Neural progenitor cell (in vitro differentiated cells): ENCODE measurements at regions not wholly inside any gene's neighbourhood (a gene's known extent, or its start where the extent isn't known, plus 50 kb on each side); places are given as distances from the start of the nearest gene placed in this dataset.
"Not testable (repeated sequence)": the region's sequence is repeated elsewhere in the genome, so short reads cannot be mapped to it uniquely, and the experiment has no call there.

Source experiments
- DNase-seq: peaks from one replicate; pipeline ENCODE4 v3.0.0-alpha.2; 2016; ENCODE audit warnings: low spot score
- H2AFZ ChIP-seq: fragments of 200-600 bp; sonication (generic); replicated peaks from 2 replicates; pipeline ENCODE4 v1.6.1; 2016; ENCODE audit warnings: antibody characterized with exemption
- H3F3A ChIP-seq: fragments of 200-600 bp; sonication (generic); 2 replicates; pipeline ENCODE4 v1.6.1; 2016; ENCODE audit warnings: antibody characterized with exemption, low read depth
- H3K27ac ChIP-seq: fragments of 200-600 bp; sonication (generic); 2 replicates; pipeline ENCODE4 v1.5.1; 2016; ENCODE audit warnings: mild to moderate bottlenecking
- H3K27me3 ChIP-seq: fragments of 200-600 bp; sonication (generic); 2 replicates; pipeline ENCODE4 v1.6.1; 2016; ENCODE audit warnings: mild to moderate bottlenecking, moderate library complexity
- H3K36me3 ChIP-seq: fragments of 200-600 bp; sonication (generic); 2 replicates; pipeline ENCODE4 v1.5.1; 2016
- H3K4me1 ChIP-seq: fragments of 200-600 bp; sonication (generic); 2 replicates; pipeline ENCODE4 v1.6.1; 2016; ENCODE audit warnings: mixed run types
- H3K4me2 ChIP-seq: fragments of 200-600 bp; sonication (generic); 2 replicates; pipeline ENCODE4 v1.6.1; 2016
- H3K4me3 ChIP-seq: fragments of 200-600 bp; sonication (generic); 2 replicates; pipeline ENCODE4 v1.5.1; 2016
- H3K79me2 ChIP-seq: fragments of 200-600 bp; sonication (generic); 2 replicates; pipeline ENCODE4 v1.6.1; 2016; ENCODE audit warnings: low read depth
- H3K9ac ChIP-seq: fragments of 200-600 bp; sonication (generic); 2 replicates; pipeline ENCODE4 v1.6.1; 2016
- H3K9me3 ChIP-seq: fragments of 200-600 bp; sonication (generic); 2 replicates; pipeline ENCODE4 v1.5.1; 2016; ENCODE audit warnings: low read depth
- H4K20me1 ChIP-seq: fragments of 200-600 bp; sonication (generic); 2 replicates; pipeline ENCODE4 v1.6.1; 2016; ENCODE audit warnings: low read depth
- H3K27ac Mint-ChIP-seq: 3 replicates; pipeline ENCODE4 v1.8.0; 2021; ENCODE audit warnings: mixed read lengths
- H3K27me3 Mint-ChIP-seq: 2 replicates; pipeline ENCODE4 v1.8.0; 2022; ENCODE audit warnings: low read depth, mild to moderate bottlenecking, inconsistent platforms, moderate library complexity, mixed read lengths; ENCODE audit not compliant: insufficient read depth
- H3K36me3 Mint-ChIP-seq: 3 replicates; pipeline ENCODE4 v1.8.0; 2021; ENCODE audit warnings: mixed read lengths
- H3K4me1 Mint-ChIP-seq: 3 replicates; pipeline ENCODE4 v1.8.0; 2021; ENCODE audit warnings: mixed read lengths
- H3K4me3 Mint-ChIP-seq: 3 replicates; pipeline ENCODE4 v1.8.0; 2021; ENCODE audit warnings: mild to moderate bottlenecking, moderate library complexity, mixed read lengths
- H3K9me3 Mint-ChIP-seq: 3 replicates; pipeline ENCODE4 v1.8.0; 2020; ENCODE audit warnings: mixed read lengths
- EZH2 ChIP-seq: fragments of 200-600 bp; sonication (generic); IDR thresholded peaks from 2 replicates; pipeline ENCODE4 v1.6.1; 2017; ENCODE audit warnings: antibody characterized with exemption, mild to moderate bottlenecking, moderate library complexity
- EZH2phosphoT487 ChIP-seq: fragments of 200-600 bp; sonication (generic); IDR thresholded peaks from 2 replicates; pipeline ENCODE4 v1.6.1; 2017; ENCODE audit warnings: antibody characterized with exemption
- TF ChIP-seq, protein P1 (sequence below): fragments of 200-600 bp; sonication (generic); IDR thresholded peaks from 2 replicates; pipeline ENCODE4 v1.5.1; 2017; ENCODE audit warnings: antibody characterized with exemption, mild to moderate bottlenecking

DNA sequence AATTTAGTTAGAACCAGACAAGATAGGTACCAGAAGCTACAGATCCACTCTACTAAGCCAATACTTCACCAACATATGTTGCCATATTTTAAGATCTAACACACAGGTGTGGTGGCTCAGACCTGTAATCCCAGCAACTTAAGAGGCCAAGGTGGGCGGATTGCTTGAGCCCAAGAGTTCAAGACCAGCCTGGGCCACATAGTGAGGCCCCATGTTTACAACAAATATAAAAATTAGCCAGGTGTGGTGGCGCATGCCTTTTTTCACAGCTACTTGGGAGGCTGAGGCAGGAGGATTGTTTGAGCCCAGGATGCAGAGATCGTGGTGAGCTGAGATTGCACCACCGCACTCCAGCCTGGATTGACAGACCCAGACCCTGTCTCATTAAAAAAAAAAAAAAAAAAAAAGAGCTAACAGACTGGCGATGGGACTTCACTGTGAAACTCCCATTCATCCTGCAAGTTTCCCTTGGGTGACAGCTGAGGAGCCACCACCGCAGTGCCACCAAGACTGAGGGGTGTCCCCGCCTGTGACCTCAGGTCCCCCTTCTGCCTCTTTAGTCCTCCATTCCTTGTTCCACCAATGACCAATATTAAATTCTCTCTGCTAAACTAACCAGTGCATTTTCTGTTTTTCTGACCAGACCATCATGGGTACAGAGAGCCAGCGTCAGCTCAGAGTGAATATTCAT is 163.3 kb downstream of the OR4M2 start:
- Histone ChIP-seq H3K79me2 (no peaks in the 10 kb centered on the region), H3K36me3 (no peaks in the 10 kb centered on the region)

DNA sequence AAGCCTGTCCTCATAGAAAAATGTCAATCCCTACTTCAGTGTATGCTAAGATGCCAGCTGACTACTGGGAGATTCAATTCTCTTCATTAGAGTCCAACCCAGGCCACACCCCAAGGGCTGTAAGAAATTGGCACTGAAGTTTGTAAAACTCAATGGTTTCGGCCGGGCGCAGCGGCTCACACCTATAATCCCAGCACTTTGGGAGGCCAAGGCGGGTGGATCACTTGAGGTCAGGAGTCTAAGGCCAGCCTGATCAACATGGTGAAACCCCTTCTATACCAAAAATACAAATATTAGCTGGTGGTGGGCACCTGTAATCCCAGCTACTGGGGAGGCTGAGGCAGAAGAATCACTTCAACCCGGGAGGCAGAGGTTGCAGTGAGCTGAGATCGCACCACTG is 169.2 kb downstream of the OR4M2 start:
- H3F3A ChIP-seq, H3K27ac ChIP-seq, H3K79me2 ChIP-seq, H3K27ac Mint-ChIP-seq, H3K36me3 ChIP-seq, H3K4me3 Mint-ChIP-seq, H3K4me3 ChIP-seq, H3K27me3 ChIP-seq, H3K4me2 ChIP-seq, H4K20me1 ChIP-seq, H3K4me1 Mint-ChIP-seq, H3K9ac ChIP-seq, H3K36me3 Mint-ChIP-seq, H2AFZ ChIP-seq, H3K4me1 ChIP-seq, DNase-seq: not testable (repeated sequence)
- H3K9me3 ChIP-seq, result peaks cover 69% of the 10 kb centered on the region
- H3K27me3 Mint-ChIP-seq, result peaks cover 24% of the 10 kb centered on the region
- peaks cover 85% of the 10 kb centered on the region for H3K9me3 Mint-ChIP-seq

More for the DNA sequence above, 163.3 kb downstream of the OR4M2 start:
- Histone ChIP-seq H3K9ac (no peak overlapping the region), H3F3A (no peaks in the 10 kb centered on the region), H3K27me3 (no peaks in the 10 kb centered on the region), H2AFZ (no peak overlapping the region), H4K20me1 (no peaks in the 10 kb centered on the region), H3K9me3 (peaks cover 55% of the 10 kb centered on the region), H3K4me2 (no peak overlapping the region), H3K4me3 (no peak overlapping the region), H3K4me1 (no peaks in the 10 kb centered on the region), H3K27ac (no peak overlapping the region)
- DNase-seq, result no peak
- Mint-ChIP-seq H3K4me3 (no peak overlapping the region), H3K4me1 (no peaks in the 10 kb centered on the region), H3K27ac (no peak overlapping the region), H3K36me3 (peaks cover 3% of the 10 kb centered on the region), H3K27me3 (peaks cover 12% of the 10 kb centered on the region), H3K9me3 (peaks cover 82% of the 10 kb centered on the region)
- TF ChIP-seq EZH2phosphoT487 (no peak), EZH2 (no peak)
- TF ChIP-seq, protein P1, sequence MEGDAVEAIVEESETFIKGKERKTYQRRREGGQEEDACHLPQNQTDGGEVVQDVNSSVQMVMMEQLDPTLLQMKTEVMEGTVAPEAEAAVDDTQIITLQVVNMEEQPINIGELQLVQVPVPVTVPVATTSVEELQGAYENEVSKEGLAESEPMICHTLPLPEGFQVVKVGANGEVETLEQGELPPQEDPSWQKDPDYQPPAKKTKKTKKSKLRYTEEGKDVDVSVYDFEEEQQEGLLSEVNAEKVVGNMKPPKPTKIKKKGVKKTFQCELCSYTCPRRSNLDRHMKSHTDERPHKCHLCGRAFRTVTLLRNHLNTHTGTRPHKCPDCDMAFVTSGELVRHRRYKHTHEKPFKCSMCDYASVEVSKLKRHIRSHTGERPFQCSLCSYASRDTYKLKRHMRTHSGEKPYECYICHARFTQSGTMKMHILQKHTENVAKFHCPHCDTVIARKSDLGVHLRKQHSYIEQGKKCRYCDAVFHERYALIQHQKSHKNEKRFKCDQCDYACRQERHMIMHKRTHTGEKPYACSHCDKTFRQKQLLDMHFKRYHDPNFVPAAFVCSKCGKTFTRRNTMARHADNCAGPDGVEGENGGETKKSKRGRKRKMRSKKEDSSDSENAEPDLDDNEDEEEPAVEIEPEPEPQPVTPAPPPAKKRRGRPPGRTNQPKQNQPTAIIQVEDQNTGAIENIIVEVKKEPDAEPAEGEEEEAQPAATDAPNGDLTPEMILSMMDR, result no peak

DNA sequence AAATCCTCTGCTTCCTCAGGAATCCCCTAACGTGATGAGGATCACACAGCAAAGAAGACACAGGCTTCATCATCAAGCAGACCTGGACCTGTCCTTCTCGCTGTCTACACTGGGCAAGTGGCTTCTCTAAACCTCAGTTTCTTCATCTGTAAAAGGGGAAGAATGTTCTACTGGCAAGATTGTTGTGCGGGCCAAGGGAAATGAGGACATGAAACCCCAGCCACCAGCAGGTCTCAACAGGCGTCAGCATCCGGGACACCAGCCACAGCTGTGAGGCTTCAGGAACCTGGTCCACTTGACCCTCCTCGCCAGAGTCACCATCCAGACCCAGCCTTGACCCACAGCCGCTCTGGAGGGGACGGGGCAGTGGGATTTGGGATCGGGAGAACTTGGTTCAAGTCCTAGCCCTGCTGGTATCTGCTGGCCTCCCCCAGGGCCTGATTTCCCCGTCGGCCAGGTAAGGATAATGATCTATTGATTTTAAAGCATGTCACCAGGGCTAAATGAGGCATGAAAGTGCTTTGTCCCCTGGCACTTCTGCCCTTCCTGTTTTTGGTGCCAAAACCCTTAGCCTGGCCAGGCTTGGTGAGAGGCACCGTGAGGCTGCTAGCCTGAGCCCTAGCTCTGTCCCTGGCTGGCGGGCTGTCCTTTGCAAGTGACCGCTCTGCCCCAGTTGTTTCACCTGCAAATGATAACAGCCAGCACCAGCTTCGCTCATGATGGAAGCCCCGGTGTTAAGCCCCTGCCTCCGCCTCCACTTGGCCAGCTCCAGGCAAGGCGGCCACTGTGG is 170.4 kb downstream of the OR4M2 start:
- H3K27me3 ChIP-seq, H4K20me1 ChIP-seq, H2AFZ ChIP-seq, H3K36me3 Mint-ChIP-seq, H3K4me1 Mint-ChIP-seq, H3K4me2 ChIP-seq, H3K4me1 ChIP-seq, H3K27ac ChIP-seq, H3K36me3 ChIP-seq, H3K79me2 ChIP-seq, H3K4me3 Mint-ChIP-seq, H3K27ac Mint-ChIP-seq, DNase-seq, H3K4me3 ChIP-seq, H3K9ac ChIP-seq, H3F3A ChIP-seq: not testable (repeated sequence)
- Mint-ChIP-seq H3K9me3 (peaks cover 89% of the 10 kb centered on the region), H3K27me3 (peaks cover 24% of the 10 kb centered on the region)
- peaks cover 66% of the 10 kb centered on the region for H3K9me3 ChIP-seq

GRCh38 chr15:22251422-22251821 is 171.1 kb downstream of the OR4M2 start:
- no peak overlapping the region for H3K4me3 ChIP-seq
- H3K27ac ChIP-seq, result no peak overlapping the region
- peaks cover 91% of the 10 kb centered on the region for H3K9me3 Mint-ChIP-seq
- TF ChIP-seq EZH2 (no peak), EZH2phosphoT487 (no peak)
- TF ChIP-seq, protein P1, result no peak
- H3K4me1 Mint-ChIP-seq, result no peaks in the 10 kb centered on the region
- no peak overlapping the region for H3K9ac ChIP-seq
- H3K4me3 Mint-ChIP-seq, result no peak overlapping the region
- H3F3A ChIP-seq, result peaks cover 5% of the 10 kb centered on the region
- peaks cover 8% of the 10 kb centered on the region for H3K36me3 Mint-ChIP-seq
- H3K27me3 ChIP-seq, result no peaks in the 10 kb centered on the region
- H2AFZ ChIP-seq, result no peak overlapping the region
- no peak for DNase-seq
- H3K4me1 ChIP-seq, result no peaks in the 10 kb centered on the region
- H3K79me2 ChIP-seq, result no peaks in the 10 kb centered on the region
- peaks cover 20% of the 10 kb centered on the region for H3K27me3 Mint-ChIP-seq
- no peak overlapping the region for H3K27ac Mint-ChIP-seq
- no peak overlapping the region for H3K4me2 ChIP-seq
- H3K9me3 ChIP-seq, result peaks cover 67% of the 10 kb centered on the region
- no peaks in the 10 kb centered on the region for H4K20me1 ChIP-seq
- H3K36me3 ChIP-seq, result no peaks in the 10 kb centered on the region

DNA sequence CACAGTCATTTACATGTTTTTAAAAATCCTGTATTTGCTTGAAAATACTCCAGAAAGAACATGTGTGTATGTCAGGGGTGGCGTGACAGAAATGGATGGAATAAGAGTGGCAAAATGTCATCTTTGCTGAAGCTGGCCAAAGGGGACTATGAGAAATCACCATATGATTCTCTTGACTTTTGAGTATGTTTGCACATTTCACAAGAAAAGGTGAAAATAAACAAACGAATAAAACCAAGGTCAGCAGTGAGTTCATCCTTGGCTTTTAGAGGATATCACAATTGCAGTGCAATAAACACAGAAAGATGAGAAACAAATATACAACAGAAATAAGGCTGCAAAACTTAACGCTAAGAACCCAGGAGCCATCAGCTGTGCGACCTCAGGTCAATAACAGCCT is 171.7 kb downstream of the OR4M2 start:
- not testable (repeated sequence) for H3K4me1 Mint-ChIP-seq, H3K4me3 ChIP-seq, H3K27ac ChIP-seq, H3K4me2 ChIP-seq, H3K36me3 Mint-ChIP-seq, H3K4me3 Mint-ChIP-seq, H3K4me1 ChIP-seq, DNase-seq, H3F3A ChIP-seq, H3K27me3 ChIP-seq, H3K27ac Mint-ChIP-seq, H3K79me2 ChIP-seq, H2AFZ ChIP-seq, H3K9ac ChIP-seq, H4K20me1 ChIP-seq, H3K36me3 ChIP-seq
- Mint-ChIP-seq H3K9me3 (peaks cover 90% of the 10 kb centered on the region), H3K27me3 (peaks cover 18% of the 10 kb centered on the region)
- H3K9me3 ChIP-seq, result peaks cover 73% of the 10 kb centered on the region

- H3K36me3 Mint-ChIP-seq, H3K4me3 Mint-ChIP-seq, H3K79me2 ChIP-seq, H3K27ac Mint-ChIP-seq, H3K4me1 Mint-ChIP-seq, H3K9ac ChIP-seq, H4K20me1 ChIP-seq, H3K4me3 ChIP-seq, H3F3A ChIP-seq, H3K36me3 ChIP-seq, H2AFZ ChIP-seq, H3K4me1 ChIP-seq, H3K27ac ChIP-seq, H3K4me2 ChIP-seq, H3K27me3 ChIP-seq, DNase-seq: not testable (repeated sequence)
- peaks cover 75% of the 10 kb centered on the region for H3K9me3 ChIP-seq
- Mint-ChIP-seq H3K9me3 (peaks cover 89% of the 10 kb centered on the region), H3K27me3 (peaks cover 21% of the 10 kb centered on the region)
Measured at GRCh38 chr15:22252521-22252920, 172.2 kb downstream of the OR4M2 start.
